Sigmoid colon (tissue), 4 donors: ENCODE measurements at regions not wholly inside any gene's neighbourhood (a gene's known extent, or its start where the extent isn't known, plus 50 kb on each side); places are given as distances from the start of the nearest gene placed in this dataset.
"Not testable (repeated sequence)": the region's sequence is repeated elsewhere in the genome, so short reads cannot be mapped to it uniquely, and the experiment has no call there.

ENCODE experiments used
- POLR2A ChIP-seq, 2 donors: fragments of 450-650 bp; IDR thresholded peaks; one replicate each; pipeline ENCODE4 v1.6.1; 2016; ENCODE audit warnings: antibody characterized with exemption in 2 of 2, mild to moderate bottlenecking in 2 of 2, moderate library complexity in 2 of 2
- POLR2AphosphoS5 ChIP-seq, 4 donors: sonication (generic); formaldehyde crosslinking; IDR thresholded peaks; one replicate each; pipeline ENCODE4 v1.6.1; 2017; ENCODE audit warnings: antibody characterized with exemption in 4 of 4
- TF ChIP-seq, protein P1 (sequence below), 4 experiments: fragments of 450-650 bp in 3 of 4; fragments of 200-600 bp in 1 of 4; IDR thresholded peaks; one replicate each; pipeline ENCODE4 v1.5.1; 2016 to 2019; ENCODE audit warnings: antibody characterized with exemption in 4 of 4, mild to moderate bottlenecking in 3 of 4, moderate library complexity in 2 of 4

DNA sequence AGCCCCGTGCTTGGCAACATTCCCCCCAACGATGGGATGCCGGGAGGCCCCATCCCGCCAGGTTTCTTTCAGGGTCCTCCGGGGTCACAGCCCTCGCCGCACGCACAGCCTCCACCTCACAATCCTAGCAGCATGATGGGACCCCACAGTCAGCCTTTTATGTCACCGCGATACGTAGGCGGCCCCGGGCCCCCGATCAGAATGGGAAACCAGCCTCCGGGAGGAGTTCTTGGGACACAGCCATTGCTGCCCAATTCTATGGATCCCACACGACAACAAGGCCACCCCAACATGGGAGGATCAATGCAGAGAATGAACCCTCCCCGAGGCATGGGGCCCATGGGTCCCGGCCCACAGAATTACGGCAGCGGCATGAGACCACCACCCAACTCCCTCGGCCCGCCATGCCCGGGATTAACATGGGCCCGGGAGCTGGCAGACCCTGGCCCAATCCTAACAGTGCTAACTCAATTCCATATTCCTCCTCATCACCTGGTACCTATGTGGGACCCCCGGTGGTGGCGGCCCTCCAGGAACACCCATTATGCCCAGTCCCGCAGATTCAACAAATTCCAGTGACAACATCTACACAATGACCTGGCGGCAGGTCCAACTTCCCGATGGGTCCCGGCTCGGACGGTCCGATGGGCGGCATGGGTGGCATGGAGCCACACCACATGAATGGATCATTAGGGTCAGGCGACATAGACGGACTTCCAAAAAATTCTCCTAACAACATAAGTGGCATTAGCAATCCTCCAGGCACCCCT is 116.0 kb upstream of the CDK13 start:
- TF ChIP-seq, protein P1, sequence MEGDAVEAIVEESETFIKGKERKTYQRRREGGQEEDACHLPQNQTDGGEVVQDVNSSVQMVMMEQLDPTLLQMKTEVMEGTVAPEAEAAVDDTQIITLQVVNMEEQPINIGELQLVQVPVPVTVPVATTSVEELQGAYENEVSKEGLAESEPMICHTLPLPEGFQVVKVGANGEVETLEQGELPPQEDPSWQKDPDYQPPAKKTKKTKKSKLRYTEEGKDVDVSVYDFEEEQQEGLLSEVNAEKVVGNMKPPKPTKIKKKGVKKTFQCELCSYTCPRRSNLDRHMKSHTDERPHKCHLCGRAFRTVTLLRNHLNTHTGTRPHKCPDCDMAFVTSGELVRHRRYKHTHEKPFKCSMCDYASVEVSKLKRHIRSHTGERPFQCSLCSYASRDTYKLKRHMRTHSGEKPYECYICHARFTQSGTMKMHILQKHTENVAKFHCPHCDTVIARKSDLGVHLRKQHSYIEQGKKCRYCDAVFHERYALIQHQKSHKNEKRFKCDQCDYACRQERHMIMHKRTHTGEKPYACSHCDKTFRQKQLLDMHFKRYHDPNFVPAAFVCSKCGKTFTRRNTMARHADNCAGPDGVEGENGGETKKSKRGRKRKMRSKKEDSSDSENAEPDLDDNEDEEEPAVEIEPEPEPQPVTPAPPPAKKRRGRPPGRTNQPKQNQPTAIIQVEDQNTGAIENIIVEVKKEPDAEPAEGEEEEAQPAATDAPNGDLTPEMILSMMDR (IDR thresholded peaks at IDR 0.05), result not testable (repeated sequence)
- TF ChIP-seq POLR2A, POLR2AphosphoS5 (IDR thresholded peaks at IDR 0.05): not testable (repeated sequence)
